SU-DHL-6 (cell line): ENCODE measurements at regions not wholly inside any gene's neighbourhood (a gene's known extent, or its start where the extent isn't known, plus 50 kb on each side); places are given as distances from the start of the nearest gene placed in this dataset.

ENCODE experiments used
- H2AFZ ChIP-seq: fragments of 200-600 bp; sonication (generic); 2 replicates; pipeline ENCODE4 v1.6.1; 2014; ENCODE audit warnings: low read depth, mild to moderate bottlenecking, moderate library complexity, mixed read lengths, antibody characterized with exemption, low read length; ENCODE audit not compliant: severe bottlenecking
- H3F3A ChIP-seq: fragments of 200-600 bp; shearing (Covaris generic); 2 replicates; pipeline ENCODE4 v1.6.0; 2016; ENCODE audit warnings: antibody characterized with exemption, mild to moderate bottlenecking; ENCODE audit not compliant: insufficient read depth
- H3K27ac ChIP-seq: fragments of 200-600 bp; sonication (generic); 2 replicates; pipeline ENCODE4 v1.5.1; 2016; ENCODE audit warnings: low read depth, mild to moderate bottlenecking, low read length, moderate library complexity, mixed read lengths
- H3K27me3 ChIP-seq: fragments of 200-600 bp; sonication (generic), shearing (Covaris generic); 2 replicates; pipeline ENCODE4 v1.6.0; 2014; ENCODE audit warnings: mild to moderate bottlenecking, low read length
- H3K36me3 ChIP-seq: fragments of 200-600 bp; sonication (generic); 2 replicates; pipeline ENCODE4 v1.6.1; 2014; ENCODE audit warnings: mild to moderate bottlenecking, low read length, mixed read lengths
- H3K4me2 ChIP-seq: fragments of 300-600, 200-600 bp; shearing (Covaris generic), sonication (generic); 2 replicates; pipeline ENCODE4 v1.6.0; 2014; ENCODE audit warnings: low read length, low read depth, mild to moderate bottlenecking; ENCODE audit not compliant: poor library complexity, severe bottlenecking
- H3K4me3 ChIP-seq: fragments of 200-600 bp; sonication (generic); 2 replicates; pipeline ENCODE4 v1.5.1; 2014; ENCODE audit warnings: antibody characterized with exemption, low read length, mild to moderate bottlenecking, mixed read lengths; ENCODE audit not compliant: insufficient read depth, poor library complexity, severe bottlenecking
- H3K79me2 ChIP-seq: fragments of 200-600 bp; sonication (generic); 2 replicates; pipeline ENCODE4 v1.6.1; 2014; ENCODE audit warnings: mild to moderate bottlenecking, low read length, moderate library complexity; ENCODE audit not compliant: insufficient read depth
- H3K9ac ChIP-seq: fragments of 200-600 bp; sonication (generic); 2 replicates; pipeline ENCODE4 v1.7.0; 2014; ENCODE audit warnings: mild to moderate bottlenecking, low read length
- H3K9me2 ChIP-seq: fragments of 200-600 bp; sonication (generic); replicated peaks from 2 replicates; pipeline ENCODE4 v1.6.1; 2014; ENCODE audit warnings: low read length; ENCODE audit not compliant: insufficient read depth
- H3K9me3 ChIP-seq: fragments of 200-600 bp; sonication (generic); 2 replicates; pipeline ENCODE4 v1.6.1; 2014; ENCODE audit warnings: low read length, mixed read lengths; ENCODE audit not compliant: insufficient read depth
- H4K20me1 ChIP-seq: fragments of 200-600 bp; sonication (generic); 2 replicates; pipeline ENCODE4 v1.6.1; 2014; ENCODE audit warnings: low read depth, mild to moderate bottlenecking, antibody characterized with exemption, low read length, moderate library complexity, mixed read lengths
- CTCF ChIP-seq: fragments of 200-600 bp; sonication (generic); IDR thresholded peaks from one replicate; pipeline ENCODE4 v1.5.1; 2017; ENCODE audit warnings: antibody characterized with exemption, mild to moderate bottlenecking, low read length, moderate library complexity; ENCODE audit not compliant: insufficient read depth, poor library complexity, severe bottlenecking
- EZH2phosphoT487 ChIP-seq: fragments of 200-600 bp; sonication (generic), shearing (Covaris generic); conservative IDR thresholded peaks from 2 replicates; pipeline ENCODE4 v1.6.1; 2018; ENCODE audit warnings: mild to moderate bottlenecking, antibody characterized with exemption, low read length, moderate library complexity, mixed read lengths

GRCh38 chr13:21814604-21815003, 143.7 kb downstream of the FGF9 start:
- Histone ChIP-seq H3K27me3 (no peaks in the 10 kb centered on the region), H3K9ac (no peak overlapping the region), H3K4me2 (no peak overlapping the region), H4K20me1 (no peaks in the 10 kb centered on the region), H3K4me3 (no peak overlapping the region), H3K27ac (no peak overlapping the region), H3K36me3 (no peaks in the 10 kb centered on the region), H2AFZ (no peak overlapping the region), H3K79me2 (no peaks in the 10 kb centered on the region), H3F3A (no peaks in the 10 kb centered on the region), H3K9me2 (no peaks in the 10 kb centered on the region), H3K9me3 (no peaks in the 10 kb centered on the region)
- no peak for TF ChIP-seq EZH2phosphoT487
- TF ChIP-seq CTCF, result no peak

- Histone ChIP-seq H3K36me3 (no peaks in the 10 kb centered on the region), H3F3A (no peaks in the 10 kb centered on the region), H3K4me2 (no peak overlapping the region), H3K27ac (no peak overlapping the region), H3K9me2 (no peaks in the 10 kb centered on the region), H3K9me3 (no peaks in the 10 kb centered on the region), H3K4me3 (no peak overlapping the region), H3K9ac (no peak overlapping the region), H3K79me2 (no peaks in the 10 kb centered on the region), H2AFZ (no peak overlapping the region), H4K20me1 (no peaks in the 10 kb centered on the region), H3K27me3 (no peaks in the 10 kb centered on the region)
- TF ChIP-seq EZH2phosphoT487 (no peak), CTCF (no peak)
Observed at GRCh38 chr13:21817878-21818277, 147.0 kb downstream of the FGF9 start.

GRCh38 chr13:21822029-21822428, 151.2 kb downstream of the FGF9 start:
- Histone ChIP-seq H3K9me2 (no peaks in the 10 kb centered on the region), H3K4me2 (no peak overlapping the region), H4K20me1 (no peaks in the 10 kb centered on the region), H3K27ac (no peak overlapping the region), H3K27me3 (no peaks in the 10 kb centered on the region), H3K79me2 (no peaks in the 10 kb centered on the region), H2AFZ (no peak overlapping the region), H3F3A (no peaks in the 10 kb centered on the region), H3K9ac (no peak overlapping the region), H3K36me3 (no peaks in the 10 kb centered on the region), H3K9me3 (no peaks in the 10 kb centered on the region), H3K4me3 (no peak overlapping the region)
- TF ChIP-seq CTCF, result no peak

- Histone ChIP-seq H3K27ac (no peak overlapping the region), H3K9me2 (no peaks in the 10 kb centered on the region), H3K4me3 (no peak overlapping the region), H3K9ac (no peak overlapping the region), H3F3A (no peaks in the 10 kb centered on the region), H3K36me3 (no peaks in the 10 kb centered on the region), H4K20me1 (no peaks in the 10 kb centered on the region), H3K9me3 (no peaks in the 10 kb centered on the region), H2AFZ (no peak overlapping the region), H3K4me2 (no peak overlapping the region), H3K27me3 (no peaks in the 10 kb centered on the region), H3K79me2 (no peaks in the 10 kb centered on the region)
- no peak for TF ChIP-seq CTCF
- TF ChIP-seq EZH2phosphoT487, result no peak
Observed at GRCh38 chr13:21823416-21823815, 152.5 kb downstream of the FGF9 start.
